Right ventricle myocardium superior (tissue), 1 donor: ENCODE measurements at regions not wholly inside any gene's neighbourhood (a gene's known extent, or its start where the extent isn't known, plus 50 kb on each side); places are given as distances from the start of the nearest gene placed in this dataset.

Source experiments
- ATAC-seq: fragments of 200-7000 bp; cut with Tn5 transposase; one replicate; pipeline ENCODE4 v1.9.1; 2020; ENCODE audit warnings: mild to moderate bottlenecking; ENCODE audit not compliant: poor library complexity
- DNase-seq: peaks from one replicate; pipeline ENCODE4 v3.0.0-alpha.2; 2020
- intact Hi-C: fragments of 100-400 bp; cut with DNase I; formaldehyde crosslinking; loops from one replicate; pipeline ENCODE4 v1.11.2; 2022
- donor health status: DM: no; HTN: yes; CAD: no; lungs with severe emphysema.

GRCh38 chr12:22969521-22969920 is 344.6 kb downstream of the ETNK1 start:
- DNase-seq (no peak), ATAC-seq (no peak)
- intact Hi-C loops, result no loop called here

GRCh38 chr12:22971247-22971646 is 346.3 kb downstream of the ETNK1 start:
- ATAC-seq, result no peak
- DNase-seq, result no peak
- intact Hi-C loops, result no loop called here

- DNase-seq (no peak), ATAC-seq (no peak)
- intact Hi-C loops, result no loop called here
These were observed 346.8 kb downstream of the ETNK1 start for GRCh38 chr12:22971701-22972191.

GRCh38 chr12:22974865-22975264 is 349.9 kb downstream of the ETNK1 start:
- intact Hi-C loops, result no loop called here

GRCh38 chr12:22978962-22979361 is 354.0 kb downstream of the ETNK1 start:
- intact Hi-C loops, result no loop called here
- ATAC-seq (no peak), DNase-seq (no peak)

More at GRCh38 chr12:22974865-22975264, 349.9 kb downstream of the ETNK1 start:
- ATAC-seq, result no peak
- no peak for DNase-seq

GRCh38 chr12:22979854-22980469 is 355.0 kb downstream of the ETNK1 start:
- no peak for DNase-seq
- intact Hi-C loops, result loop anchor here (5.0 kb wide), 1 partner anchor 123 kb away; no protein-coding TSS in a partner anchor
- ATAC-seq, result no peak

- ATAC-seq, result no peak
- intact Hi-C loops, result loop anchor here (5.0 kb wide), 1 partner anchor 124 kb away; no protein-coding TSS in a partner anchor
These were observed 356.7 kb downstream of the ETNK1 start for GRCh38 chr12:22981711-22982110.

GRCh38 chr12:22982635-22983034 is 357.7 kb downstream of the ETNK1 start:
- ATAC-seq, result no peak
- intact Hi-C loops, result loop anchor here (5.0 kb wide), 1 partner anchor 125 kb away; no protein-coding TSS in a partner anchor
- no peak for DNase-seq

More at GRCh38 chr12:22981711-22982110, 356.7 kb downstream of the ETNK1 start:
- DNase-seq, result no peak

- no peak for DNase-seq
- ATAC-seq, result no peak
- intact Hi-C loops, result no loop called here
These were observed 362.0 kb downstream of the ETNK1 start for GRCh38 chr12:22986997-22987396.

GRCh38 chr12:22990501-22990900 is 365.5 kb downstream of the ETNK1 start:
- DNase-seq (no peak), ATAC-seq (no peak)
- intact Hi-C loops, result no loop called here

GRCh38 chr12:22991250-22991844 is 366.4 kb downstream of the ETNK1 start:
- ATAC-seq (no peak), DNase-seq (no peak)
- intact Hi-C loops, result no loop called here

GRCh38 chr12:22993609-22994315 is 368.8 kb downstream of the ETNK1 start:
- DNase-seq (no peak), ATAC-seq (no peak)
- intact Hi-C loops, result no loop called here

- DNase-seq (no peak), ATAC-seq (no peak)
- intact Hi-C loops, result no loop called here
These were observed 369.3 kb downstream of the ETNK1 start for GRCh38 chr12:22994316-22994675.

- no peak for DNase-seq
- intact Hi-C loops, result no loop called here
- ATAC-seq, result no peak
These were observed 376.5 kb downstream of the ETNK1 start for GRCh38 chr12:23001487-23001886.

GRCh38 chr12:23002381-23002780 is 377.4 kb downstream of the ETNK1 start:
- no peak for ATAC-seq
- intact Hi-C loops, result no loop called here
- no peak for DNase-seq

GRCh38 chr12:23004473-23005020 is 379.6 kb downstream of the ETNK1 start:
- DNase-seq, result no peak
- ATAC-seq, result no peak
- intact Hi-C loops, result no loop called here

GRCh38 chr12:23005387-23005786 is 380.4 kb downstream of the ETNK1 start:
- ATAC-seq (no peak), DNase-seq (no peak)
- intact Hi-C loops, result no loop called here

GRCh38 chr12:23006413-23006812 is 381.4 kb downstream of the ETNK1 start:
- intact Hi-C loops, result no loop called here
- ATAC-seq (no peak), DNase-seq (peak; percentile 40)

- ATAC-seq (no peak), DNase-seq (no peak)
- intact Hi-C loops, result no loop called here
These were observed 383.7 kb downstream of the ETNK1 start for GRCh38 chr12:23008623-23009022.

- intact Hi-C loops, result no loop called here
- no peak for DNase-seq
- no peak for ATAC-seq
These were observed 389.8 kb downstream of the ETNK1 start for GRCh38 chr12:23014749-23015148.
